D721Med (cell line): ENCODE measurements at regions not wholly inside any gene's neighbourhood (a gene's known extent, or its start where the extent isn't known, plus 50 kb on each side); places are given as distances from the start of the nearest gene placed in this dataset.

ENCODE experiments used
- DNase-seq: peaks from one replicate; pipeline ENCODE4 v3.0.0; 2011; ENCODE audit warnings: low spot score; ENCODE audit not compliant: insufficient read length
- FAIRE-seq: peaks from 2 replicates; lab custom pipeline; 2011; peaks lifted over from hg19 to GRCh38; lab: Jason Lieb, UNC
- CTCF ChIP-seq: IDR thresholded peaks from 2 replicates; pipeline ENCODE4 v1.5.1; 2012; ENCODE audit warnings: mild to moderate bottlenecking, control low read depth; ENCODE audit not compliant: insufficient read depth; ENCODE audit errors: missing control alignments

GRCh38 chr13:80458543-80458942 is 117.6 kb upstream of the SPRY2 start:
- FAIRE-seq (no peak), DNase-seq (no peak)
- no peak for TF ChIP-seq CTCF

GRCh38 chr13:80454245-80454644 is 113.3 kb upstream of the SPRY2 start:
- no peak for FAIRE-seq

GRCh38 chr13:80452279-80452678 is 111.4 kb upstream of the SPRY2 start:
- TF ChIP-seq CTCF = no peak
- DNase-seq = no peak
- no peak for FAIRE-seq

More at GRCh38 chr13:80454245-80454644, 113.3 kb upstream of the SPRY2 start:
- TF ChIP-seq CTCF = no peak
- DNase-seq = no peak

- FAIRE-seq (no peak), DNase-seq (no peak)
Measured at GRCh38 chr13:80451641-80452040, 110.7 kb upstream of the SPRY2 start.

GRCh38 chr13:80450386-80450785 is 109.5 kb upstream of the SPRY2 start:
- FAIRE-seq = no peak
- DNase-seq = no peak
- no peak for TF ChIP-seq CTCF

More at GRCh38 chr13:80451641-80452040, 110.7 kb upstream of the SPRY2 start:
- no peak for TF ChIP-seq CTCF

- no peak for TF ChIP-seq CTCF
- DNase-seq (no peak), FAIRE-seq (no peak)
Measured at GRCh38 chr13:80448725-80449124, 107.8 kb upstream of the SPRY2 start.

GRCh38 chr13:80447747-80448146 is 106.8 kb upstream of the SPRY2 start:
- no peak for TF ChIP-seq CTCF
- no peak for DNase-seq
- no peak for FAIRE-seq
